Heart left ventricle (tissue), 13 donors: ENCODE measurements at regions not wholly inside any gene's neighbourhood (a gene's known extent, or its start where the extent isn't known, plus 50 kb on each side); places are given as distances from the start of the nearest gene placed in this dataset.

Experiments
- POLR2A ChIP-seq, 2 donors: fragments of 450-650 bp; IDR thresholded peaks; one replicate each; pipeline ENCODE4 v1.6.1; 2017; ENCODE audit warnings: antibody characterized with exemption in 2 of 2, mild to moderate bottlenecking in 2 of 2, moderate library complexity in 2 of 2
- TF ChIP-seq, protein P1 (sequence below), 12 donors: fragments of 200-600 bp; sonication (generic) in 4 of 12; IDR thresholded peaks; one replicate each; pipeline versions ENCODE4 v1.5.0 to v1.8.0; 2018 to 2022; ENCODE audit warnings: antibody characterized with exemption in 12 of 12, mild to moderate bottlenecking in 5 of 12
- donor health status: ischemic (EF 13 %, LVEDD 7.1; RV severe dilation, severe dysfunction).
- donor health status: DM: no; HTN: yes; CAD: no.
- donor health status: DM: no; HTN: no; CAD: no.
- donor health status: ischemic (EF 25% LVEDD 6.9; RV normal size, moderate dysfunction).
- donor health status: ischemic (EF 25% LVEDD 5.7; RV mildly dilated, moderate dysfunction).
- donor health status: ischemic (EF 35%, LVEDD 5.7; RV mildly dilated, moderate dysfunction).
- donor health status: nonischemic (EF 11% LVEDD 7.7; RV severe dilation, severe dysfunction).
- donor health status: DM: yes; HTN: yes; CAD: no.
- donor health status: PGD.
- donor health status: ischemic (EF 29% LVEDD 5.4; RV normal size, mild dysfunction).
- donor health status: nonischemic (EF 23%, LVEDD 6.1; RV moderate dilation, normal function).

DNA sequence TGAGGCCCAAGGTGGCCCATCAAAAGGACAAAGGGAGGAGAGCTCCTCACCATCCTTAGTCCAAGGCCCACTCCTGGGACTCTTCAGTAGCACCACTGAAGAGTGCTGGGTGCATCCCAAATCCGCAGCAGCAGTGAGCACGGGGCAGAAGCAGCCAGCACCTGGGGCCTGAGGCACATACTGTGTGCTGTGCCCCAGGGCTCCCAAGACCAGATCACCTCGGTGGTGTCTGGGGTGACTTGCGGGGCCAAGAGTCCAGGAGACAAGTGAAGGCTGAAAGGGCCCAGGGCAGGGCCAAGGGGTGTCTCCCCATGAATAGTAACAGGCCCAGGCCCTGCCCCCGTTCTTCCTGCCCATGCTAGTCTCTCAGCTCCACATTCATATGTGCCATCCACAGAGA is 59.9 kb upstream of the INSIG1 start:
- TF ChIP-seq, protein P1, sequence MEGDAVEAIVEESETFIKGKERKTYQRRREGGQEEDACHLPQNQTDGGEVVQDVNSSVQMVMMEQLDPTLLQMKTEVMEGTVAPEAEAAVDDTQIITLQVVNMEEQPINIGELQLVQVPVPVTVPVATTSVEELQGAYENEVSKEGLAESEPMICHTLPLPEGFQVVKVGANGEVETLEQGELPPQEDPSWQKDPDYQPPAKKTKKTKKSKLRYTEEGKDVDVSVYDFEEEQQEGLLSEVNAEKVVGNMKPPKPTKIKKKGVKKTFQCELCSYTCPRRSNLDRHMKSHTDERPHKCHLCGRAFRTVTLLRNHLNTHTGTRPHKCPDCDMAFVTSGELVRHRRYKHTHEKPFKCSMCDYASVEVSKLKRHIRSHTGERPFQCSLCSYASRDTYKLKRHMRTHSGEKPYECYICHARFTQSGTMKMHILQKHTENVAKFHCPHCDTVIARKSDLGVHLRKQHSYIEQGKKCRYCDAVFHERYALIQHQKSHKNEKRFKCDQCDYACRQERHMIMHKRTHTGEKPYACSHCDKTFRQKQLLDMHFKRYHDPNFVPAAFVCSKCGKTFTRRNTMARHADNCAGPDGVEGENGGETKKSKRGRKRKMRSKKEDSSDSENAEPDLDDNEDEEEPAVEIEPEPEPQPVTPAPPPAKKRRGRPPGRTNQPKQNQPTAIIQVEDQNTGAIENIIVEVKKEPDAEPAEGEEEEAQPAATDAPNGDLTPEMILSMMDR (IDR thresholded peaks at IDR 0.05): no peak
- no peak for TF ChIP-seq POLR2A (IDR thresholded peaks at IDR 0.05)
